HepG2 (cell line): ENCODE measurements at regions not wholly inside any gene's neighbourhood (a gene's known extent, or its start where the extent isn't known, plus 50 kb on each side); places are given as distances from the start of the nearest gene placed in this dataset.
A peak's percentile ranks its signal among the peaks of the same experiment; 100 is the strongest.

Source experiments
- BCL3 ChIP-seq: sonication (generic); formaldehyde crosslinking; IDR thresholded peaks from 2 replicates; pipeline ENCODE4 v1.5.1; 2020; ENCODE audit warnings: mild to moderate bottlenecking, missing genetic modification reagents, moderate library complexity
- BRD4 ChIP-seq: sonication (generic); formaldehyde crosslinking; IDR thresholded peaks from 2 replicates; pipeline ENCODE4 v1.4.0; 2020; ENCODE audit warnings: missing genetic modification reagents
- CEBPB ChIP-seq: IDR thresholded peaks from 2 replicates; pipeline ENCODE4 v1.6.1; 2011; ENCODE audit warnings: low read depth, low read length, improper control_type of control experiment, borderline replicate concordance
- FOXA1 ChIP-seq, 2 experiments: fragments of 450-650 bp in 1 of 2; sonication (generic) in 1 of 2; formaldehyde crosslinking in 1 of 2; IDR thresholded peaks; 2 replicates each; pipeline versions ENCODE4 v1.4.0 to v1.6.1; 2016 to 2020; ENCODE audit warnings: missing genetic modification reagents in 1 of 2
- FOXC1 ChIP-seq: sonication (generic); formaldehyde crosslinking; IDR thresholded peaks from 2 replicates; pipeline ENCODE4 v1.8.0; 2022; ENCODE audit warnings: mild to moderate bottlenecking, missing genetic modification reagents, borderline replicate concordance
- FOXP1 ChIP-seq, 2 experiments: fragments of 450-650 bp in 1 of 2; IDR thresholded peaks; 2 replicates each; pipeline ENCODE4 v1.6.1; 2017 to 2018; ENCODE audit warnings: antibody characterized with exemption in 1 of 2
- GPN1 ChIP-seq: sonication (generic); formaldehyde crosslinking; IDR thresholded peaks from 2 replicates; pipeline ENCODE4 v1.5.1; 2020; ENCODE audit warnings: missing genetic modification reagents, borderline replicate concordance
- HHEX ChIP-seq: IDR thresholded peaks from 2 replicates; pipeline ENCODE4 v1.6.1; 2016; ENCODE audit warnings: control low read depth
- HMGA1 ChIP-seq: sonication (generic); formaldehyde crosslinking; conservative IDR thresholded peaks from 2 replicates; pipeline ENCODE4 v1.4.0; 2020; ENCODE audit warnings: missing genetic modification reagents
- IKZF1 ChIP-seq: fragments of 450-650 bp; IDR thresholded peaks from 2 replicates; pipeline ENCODE4 v1.7.1; 2016
- KDM4B ChIP-seq: sonication (generic); formaldehyde crosslinking; IDR thresholded peaks from 2 replicates; pipeline ENCODE4 v1.4.0; 2020; ENCODE audit warnings: missing genetic modification reagents
- KLF16 ChIP-seq, 2 experiments: sonication (generic) in 1 of 2; formaldehyde crosslinking in 1 of 2; IDR thresholded peaks; 2 replicates each; pipeline versions ENCODE4 v1.6.1 to v1.8.0; 2016 to 2023; ENCODE audit warnings: missing genetic modification reagents in 2 of 2, missing compliant biosample characterization in 1 of 2
- MIER2 ChIP-seq: IDR thresholded peaks from 2 replicates; pipeline ENCODE4 v1.6.1; 2016; ENCODE audit warnings: missing biosample characterization, missing genetic modification reagents
- NFE2 ChIP-seq: sonication (generic); formaldehyde crosslinking; IDR thresholded peaks from 2 replicates; pipeline ENCODE4 v1.4.0; 2020; ENCODE audit warnings: missing genetic modification reagents
- ONECUT2 ChIP-seq: sonication (generic); formaldehyde crosslinking; IDR thresholded peaks from 2 replicates; pipeline ENCODE4 v1.4.0; 2020; ENCODE audit warnings: missing genetic modification reagents
- PITX1 ChIP-seq: sonication (generic); formaldehyde crosslinking; IDR thresholded peaks from 2 replicates; pipeline ENCODE4 v1.5.1; 2020; ENCODE audit warnings: mild to moderate bottlenecking, missing genetic modification reagents
- SCMH1 ChIP-seq: sonication (generic); formaldehyde crosslinking; IDR thresholded peaks from 2 replicates; pipeline ENCODE4 v1.9.0; 2021; ENCODE audit warnings: missing genetic modification reagents, mild to moderate bottlenecking, borderline replicate concordance
- SP1 ChIP-seq, 2 experiments: fragments of 450-650 bp in 1 of 2; sonication (generic) in 1 of 2; formaldehyde crosslinking in 1 of 2; IDR thresholded peaks; 2 replicates each; pipeline versions ENCODE4 v1.4.0 to v1.6.1; 2016 to 2020; ENCODE audit warnings: missing genetic modification reagents in 1 of 2
- TBL1XR1 ChIP-seq: fragments of 150-350 bp; IDR thresholded peaks from 2 replicates; pipeline ENCODE4 v1.6.1; 2014; ENCODE audit warnings: borderline replicate concordance, low read length; ENCODE audit not compliant: partially characterized antibody
- TP53 ChIP-seq: sonication (generic); formaldehyde crosslinking; conservative IDR thresholded peaks from 2 replicates; pipeline ENCODE4 v1.4.0; 2020; ENCODE audit warnings: missing genetic modification reagents
- TRIM22 ChIP-seq: fragments of 450-650 bp; IDR thresholded peaks from 2 replicates; pipeline ENCODE4 v1.6.1; 2017
- YY1 ChIP-seq: IDR thresholded peaks from 2 replicates; pipeline ENCODE4 v1.6.1; 2011; ENCODE audit warnings: low read length, low read depth, moderate library complexity, mild to moderate bottlenecking; ENCODE audit not compliant: insufficient read depth, insufficient replicate concordance
- ZBTB42 ChIP-seq: sonication (generic); formaldehyde crosslinking; IDR thresholded peaks from 2 replicates; pipeline ENCODE4 v1.5.0; 2020; ENCODE audit warnings: mild to moderate bottlenecking, missing genetic modification reagents
- ZEB1 ChIP-seq: IDR thresholded peaks from 2 replicates; pipeline ENCODE4 v1.6.1; 2012; ENCODE audit warnings: mild to moderate bottlenecking, low read depth, inconsistent platforms; ENCODE audit not compliant: insufficient replicate concordance
- ZNF282 ChIP-seq: fragments of 450-650 bp; IDR thresholded peaks from 2 replicates; pipeline ENCODE4 v1.6.1; 2018; ENCODE audit not compliant: partially characterized antibody
- ZNF335 ChIP-seq: sonication (generic); formaldehyde crosslinking; IDR thresholded peaks from 2 replicates; pipeline ENCODE4 v1.4.0; 2020; ENCODE audit warnings: missing genetic modification reagents
- ZNF414 ChIP-seq: sonication (generic); formaldehyde crosslinking; IDR thresholded peaks from 2 replicates; pipeline ENCODE4 v1.5.0; 2020; ENCODE audit warnings: missing genetic modification reagents
- ZNF44 ChIP-seq: sonication (generic); formaldehyde crosslinking; IDR thresholded peaks from 2 replicates; pipeline ENCODE4 v1.5.1; 2020; ENCODE audit warnings: mild to moderate bottlenecking, missing genetic modification reagents
- ZNF704 ChIP-seq: sonication (generic); formaldehyde crosslinking; IDR thresholded peaks from 2 replicates; pipeline ENCODE4 v1.8.1; 2023; ENCODE audit warnings: mild to moderate bottlenecking, inconsistent platforms, moderate library complexity, missing genetic modification reagents, borderline replicate concordance
- ZNF792 ChIP-seq: IDR thresholded peaks from 2 replicates; pipeline ENCODE4 v1.6.1; 2016

- TF ChIP-seq SP1 (IDR thresholded peaks at IDR 0.05) (no peak), SP1 (CRISPR knock-in tag; IDR thresholded peaks at IDR 0.05) (no peak), PITX1 (CRISPR knock-in tag) (0 out of 2 replicates have a peak, but pooled peaks have one; percentile 15), ONECUT2 (CRISPR knock-in tag) (no peak), MIER2 (CRISPR knock-in tag) (0 out of 2 replicates have a peak, but pooled peaks have one; percentile 65), CEBPB (no peak), ZNF792 (CRISPR knock-in tag) (no peak), BCL3 (CRISPR knock-in tag) (no peak), TBL1XR1 (no peak), ZBTB42 (no peak), SCMH1 (CRISPR knock-in tag) (no peak), HMGA1 (CRISPR knock-in tag) (no peak), YY1 (no peak), TP53 (CRISPR knock-in tag) (no peak), KLF16 (CRISPR knock-in tag; IDR thresholded peaks at IDR 0.05) (peak in 1 of 2 experiments; percentile 42; a peak in 1 of 4 replicates), GPN1 (CRISPR knock-in tag) (no peak), ZNF44 (CRISPR knock-in tag) (no peak), FOXP1 (IDR thresholded peaks at IDR 0.05) (no peak), FOXP1 (CRISPR knock-in tag; IDR thresholded peaks at IDR 0.05) (0 out of 2 replicates have a peak, but pooled peaks have one; percentile 11), IKZF1 (no peak), ZNF335 (CRISPR knock-in tag) (no peak), FOXA1 (IDR thresholded peaks at IDR 0.05) (no peak), FOXA1 (CRISPR knock-in tag; IDR thresholded peaks at IDR 0.05) (no peak), ZEB1 (no peak), FOXC1 (CRISPR knock-in tag) (no peak), TRIM22 (no peak), ZNF282 (no peak), NFE2 (CRISPR knock-in tag) (no peak), BRD4 (CRISPR knock-in tag) (no peak), HHEX (CRISPR knock-in tag) (no peak), KDM4B (CRISPR knock-in tag) (no peak), ZNF414 (CRISPR knock-in tag) (no peak), ZNF704 (CRISPR knock-in tag) (no peak)
Observed at GRCh38 chr14:30375296-30375892, 183.6 kb upstream of the G2E3 start (continued).
